SH-SY5Y (cell line): ENCODE measurements at regions not wholly inside any gene's neighbourhood (a gene's known extent, or its start where the extent isn't known, plus 50 kb on each side); places are given as distances from the start of the nearest gene placed in this dataset.

Experiments
- GATA2 ChIP-seq: IDR thresholded peaks from 2 replicates; pipeline ENCODE4 v1.6.1; 2011; ENCODE audit warnings: mild to moderate bottlenecking, low read depth, low read length
- GATA3 ChIP-seq: IDR thresholded peaks from 2 replicates; pipeline ENCODE4 v1.6.1; 2011; ENCODE audit warnings: low read depth, mild to moderate bottlenecking, low read length, moderate library complexity

GRCh38 chr3:177476921-177477435, 279.7 kb upstream of the TBL1XR1 start:
- no peak for TF ChIP-seq GATA2
- no peak for TF ChIP-seq GATA3
